HG03439 (cell line): ENCODE measurements at regions not wholly inside any gene's neighbourhood (a gene's known extent, or its start where the extent isn't known, plus 50 kb on each side); places are given as distances from the start of the nearest gene placed in this dataset.

ENCODE experiments used
- ATAC-seq: cut with Tn5 transposase; IDR thresholded peaks from one replicate; pipeline ENCODE4 v1.9.1; 2021; ENCODE audit warnings: mild to moderate bottlenecking, moderate library complexity; ENCODE audit not compliant: unreplicated experiment

DNA sequence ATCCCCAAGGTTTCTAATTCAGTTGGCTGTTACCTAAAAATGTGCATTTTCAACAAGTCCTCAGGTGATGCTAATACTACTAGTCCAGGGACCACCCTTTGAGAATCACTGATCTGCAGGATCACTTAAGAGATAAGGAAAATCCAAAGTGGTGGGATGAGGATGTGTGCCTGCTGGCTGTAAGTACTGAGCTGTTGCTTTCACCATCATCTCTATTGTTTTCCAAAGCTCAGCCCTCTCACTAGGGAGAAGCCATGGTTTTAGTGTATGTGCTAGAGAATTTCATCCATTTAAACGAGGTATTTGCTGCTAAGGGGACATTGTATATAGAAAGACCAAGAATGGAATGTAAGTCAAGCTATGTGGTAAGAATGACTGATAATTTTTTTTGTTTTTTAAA lies 202.3 kb downstream of the KIF21A start:
- no peak for ATAC-seq

DNA sequence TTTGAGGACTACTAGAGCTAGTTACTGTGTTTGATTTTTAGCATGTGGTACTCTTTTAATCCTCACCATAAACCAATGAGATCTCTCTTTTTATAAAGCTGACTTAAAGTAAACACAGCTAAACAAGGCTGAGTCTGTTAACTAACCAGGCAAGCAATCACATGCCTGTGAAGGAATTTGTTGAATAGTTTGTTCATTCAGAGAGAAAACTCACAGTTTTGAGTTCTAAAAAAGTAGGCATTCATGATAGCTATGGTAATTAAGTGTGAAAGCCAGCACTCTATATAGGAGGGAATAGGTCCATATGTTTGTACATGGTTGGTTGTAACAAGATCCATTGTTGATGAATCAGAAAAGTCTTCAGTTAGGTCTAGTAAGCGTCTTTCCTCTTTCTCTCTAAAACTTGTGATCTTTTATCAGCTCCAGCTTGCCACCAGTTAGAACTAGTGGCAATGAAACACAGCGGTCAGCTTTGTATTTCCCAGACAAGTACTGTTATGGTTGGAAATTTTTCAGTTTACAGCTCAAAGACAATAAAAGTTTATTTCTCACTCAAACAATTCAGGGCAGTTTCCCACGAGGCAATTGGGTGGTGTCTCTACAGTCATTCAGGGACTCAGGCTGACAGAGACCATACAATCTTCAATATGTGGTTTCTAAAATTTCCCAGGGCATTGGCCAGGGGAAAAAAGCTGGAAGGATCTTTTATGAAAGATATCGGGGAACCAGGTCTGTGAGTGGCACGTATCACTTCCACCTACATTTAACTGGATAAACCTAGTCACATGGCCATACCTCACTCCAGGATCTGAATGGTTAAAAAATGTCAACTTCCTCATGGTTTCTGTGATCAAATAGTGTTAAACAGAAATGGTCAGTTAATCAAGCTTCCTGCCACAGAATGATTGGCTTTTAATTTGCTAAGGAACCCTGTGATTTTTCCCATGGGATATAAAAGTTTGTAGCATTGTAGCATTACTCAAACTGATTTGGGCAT lies 203.1 kb downstream of the KIF21A start:
- ATAC-seq = no peak

DNA sequence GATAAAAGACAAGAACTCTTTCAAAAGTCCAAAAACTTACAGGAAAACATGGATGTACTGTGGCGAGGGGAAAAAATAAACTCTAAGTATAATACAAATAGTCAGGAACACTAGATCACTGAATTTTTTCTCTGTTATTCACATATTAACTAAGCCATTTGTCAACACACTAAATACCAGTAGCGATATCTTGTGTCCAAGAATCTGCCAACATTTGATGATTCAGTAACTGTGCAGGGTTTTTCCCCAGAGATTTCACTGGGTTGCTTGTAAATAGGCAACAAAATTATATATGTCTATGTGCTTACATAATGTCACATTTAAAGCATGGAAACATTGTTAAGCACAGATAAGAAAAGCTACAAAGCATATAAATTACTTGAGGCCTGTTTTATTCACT lies 205.9 kb downstream of the KIF21A start:
- ATAC-seq = no peak

DNA sequence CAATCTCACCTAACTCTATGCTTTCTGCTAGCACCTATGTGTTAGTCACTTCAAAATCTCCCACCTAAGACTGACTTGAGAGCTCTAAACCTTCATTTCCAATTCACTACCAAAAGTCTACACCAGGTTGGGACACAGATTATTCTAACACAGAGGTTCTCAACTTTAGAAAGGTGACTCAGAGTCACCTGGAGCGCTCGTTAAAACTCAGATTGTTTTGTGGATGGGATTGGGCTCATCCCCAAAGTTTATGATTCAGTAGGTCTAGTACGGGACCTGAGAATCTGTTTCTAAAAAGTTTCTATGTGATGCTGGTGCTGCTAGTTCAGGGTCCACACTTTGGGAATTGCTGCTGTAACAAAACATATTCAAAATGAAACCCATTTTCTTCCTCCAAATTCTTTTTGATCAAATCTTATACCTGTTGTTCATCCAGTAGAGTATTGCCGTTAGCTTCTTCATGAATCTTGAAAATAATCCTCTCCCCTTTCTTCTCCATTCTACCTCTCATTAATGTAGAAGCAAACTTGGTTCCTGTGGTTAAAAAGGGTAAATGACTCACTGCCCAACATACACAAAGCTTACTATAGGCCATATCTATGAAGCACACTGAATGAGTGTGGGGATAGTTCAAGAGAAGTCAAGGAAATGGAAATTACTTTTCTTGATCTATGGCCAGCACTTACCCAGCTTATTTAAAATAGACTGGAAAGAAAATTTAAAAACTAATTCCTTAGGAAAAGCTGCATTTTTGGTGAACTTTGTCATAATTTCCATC lies 206.7 kb downstream of the KIF21A start:
- ATAC-seq = no peak

DNA sequence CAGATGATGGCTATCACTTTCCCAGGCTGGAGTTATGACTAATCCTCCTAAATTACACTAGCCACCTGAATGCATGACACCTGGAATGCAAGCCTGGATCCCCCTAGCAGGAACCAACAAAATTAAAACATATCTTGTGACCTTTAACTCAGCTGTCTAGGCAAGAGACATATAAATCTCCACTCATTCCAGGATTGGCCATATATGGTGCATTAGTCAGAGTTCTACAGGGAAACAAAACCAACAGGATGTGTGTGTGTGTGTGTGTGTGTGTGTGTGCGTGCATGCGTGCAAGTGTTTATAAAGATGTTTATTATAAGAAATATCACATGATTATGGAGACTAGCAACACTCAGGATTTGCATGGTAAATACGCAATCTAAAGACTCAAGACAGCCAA lies 212.8 kb downstream of the KIF21A start:
- no peak for ATAC-seq

DNA sequence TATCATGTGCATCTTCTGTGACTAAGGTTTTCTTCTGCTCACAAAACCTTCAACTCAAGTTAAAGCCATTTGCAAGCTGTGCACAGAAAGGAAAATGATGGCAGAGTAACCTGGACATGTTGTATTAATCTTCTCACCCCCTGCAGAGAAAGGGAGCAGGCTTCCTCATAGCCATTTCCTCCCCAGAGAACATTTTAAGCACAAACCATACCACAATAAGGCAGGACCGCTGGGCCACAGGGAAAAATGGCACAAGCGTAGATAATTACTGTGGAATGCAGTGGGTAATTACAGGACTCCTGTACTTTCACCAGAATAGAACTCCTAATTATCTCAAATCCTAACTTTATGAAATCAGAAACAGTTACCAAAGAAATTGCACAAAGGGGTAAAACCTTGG lies 215.7 kb downstream of the KIF21A start:
- ATAC-seq = no peak

DNA sequence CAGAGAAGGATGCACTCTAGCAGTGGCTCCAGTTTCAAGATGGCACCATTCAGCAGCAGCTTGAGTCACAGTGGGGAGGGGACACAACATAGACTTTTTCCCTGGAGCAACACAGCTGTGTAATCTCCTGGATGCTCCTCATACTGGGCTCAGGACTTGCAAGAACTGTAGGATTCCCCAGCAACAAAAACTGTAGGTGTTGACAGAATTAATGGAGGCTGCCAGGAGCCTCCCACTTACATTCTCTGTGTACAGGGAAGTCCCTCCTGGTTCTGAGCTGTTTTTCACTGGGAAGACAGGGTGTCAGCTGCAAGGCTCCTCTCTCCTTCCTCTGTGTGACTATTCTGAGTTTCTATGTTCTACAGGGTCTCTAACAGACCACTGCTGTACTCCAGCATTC lies 217.9 kb downstream of the KIF21A start:
- no peak for ATAC-seq

DNA sequence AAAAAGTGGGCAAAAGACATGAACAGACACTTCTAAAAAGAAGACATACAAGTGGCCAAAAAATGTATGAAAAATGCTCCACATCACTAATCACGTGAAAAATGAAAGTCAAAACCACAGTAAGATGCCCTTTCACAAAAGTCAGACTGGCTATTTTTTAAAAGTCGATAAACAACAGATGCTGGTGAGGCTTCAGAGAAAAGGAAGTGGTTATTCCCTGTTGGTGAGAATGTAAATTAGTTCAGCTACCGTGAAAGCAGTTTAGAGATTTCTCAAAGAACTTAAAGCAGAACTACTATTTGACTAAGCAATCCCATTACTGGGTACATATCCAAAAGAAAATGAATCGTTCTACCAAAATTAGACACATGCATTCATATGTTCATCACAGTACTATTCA lies 237.0 kb downstream of the KIF21A start:
- ATAC-seq = no peak

DNA sequence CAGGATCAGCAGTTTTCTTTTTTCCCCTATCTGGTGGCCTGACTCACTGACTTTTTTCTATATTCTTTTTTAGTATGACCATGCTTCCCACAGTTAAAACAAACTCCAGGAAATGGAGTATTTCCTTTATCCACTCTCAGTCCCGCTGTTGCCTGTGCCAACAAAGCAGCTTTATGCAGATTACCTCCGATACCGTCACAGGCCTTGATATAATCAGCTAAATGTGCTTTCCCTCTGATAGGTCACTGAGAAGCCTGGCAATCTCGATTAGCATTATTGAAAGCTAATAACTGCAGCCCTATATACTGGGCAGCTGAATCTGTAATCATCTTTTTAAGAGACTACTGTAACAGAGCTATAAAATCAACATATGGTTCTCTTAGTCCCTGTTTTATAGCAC lies 243.6 kb downstream of the KIF21A start:
- no peak for ATAC-seq

DNA sequence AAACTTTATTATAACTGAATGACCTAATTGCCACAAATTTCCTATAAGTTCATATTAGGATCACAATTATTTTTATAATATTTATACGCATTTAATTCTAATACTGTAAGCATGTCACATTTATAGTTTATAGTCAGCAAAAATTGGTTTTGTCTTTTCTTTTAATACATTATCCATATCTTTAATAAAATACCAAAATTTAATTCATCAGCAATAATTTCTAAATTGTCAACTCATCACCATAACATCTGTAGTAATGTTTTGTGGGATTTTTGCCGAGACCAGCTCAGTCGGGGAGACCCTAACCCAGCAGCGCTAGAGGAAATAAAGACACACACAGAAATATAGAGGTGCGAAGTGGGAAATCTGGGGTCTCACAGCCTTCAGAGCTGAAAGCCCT lies 254.2 kb downstream of the KIF21A start:
- no peak for ATAC-seq

DNA sequence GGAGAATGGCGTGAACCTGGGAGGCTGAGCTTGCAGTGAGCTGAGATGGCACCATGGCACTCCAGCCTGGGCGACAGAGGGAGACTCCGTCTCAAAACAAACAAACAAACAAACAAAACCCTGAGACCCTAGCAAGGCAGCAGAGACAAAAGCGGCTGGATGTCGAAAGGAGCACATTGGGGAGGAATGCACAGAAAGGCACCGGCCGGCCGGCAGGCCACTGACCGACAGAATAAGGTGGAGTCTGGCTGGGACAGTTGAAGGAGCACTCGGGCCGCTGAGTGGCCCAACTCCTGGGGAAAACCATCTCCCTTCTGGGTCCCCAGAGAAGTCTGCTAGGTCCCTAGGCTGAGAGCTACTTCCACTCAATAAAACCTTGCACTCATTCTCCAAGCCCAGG lies 256.2 kb downstream of the KIF21A start:
- no peak for ATAC-seq

DNA sequence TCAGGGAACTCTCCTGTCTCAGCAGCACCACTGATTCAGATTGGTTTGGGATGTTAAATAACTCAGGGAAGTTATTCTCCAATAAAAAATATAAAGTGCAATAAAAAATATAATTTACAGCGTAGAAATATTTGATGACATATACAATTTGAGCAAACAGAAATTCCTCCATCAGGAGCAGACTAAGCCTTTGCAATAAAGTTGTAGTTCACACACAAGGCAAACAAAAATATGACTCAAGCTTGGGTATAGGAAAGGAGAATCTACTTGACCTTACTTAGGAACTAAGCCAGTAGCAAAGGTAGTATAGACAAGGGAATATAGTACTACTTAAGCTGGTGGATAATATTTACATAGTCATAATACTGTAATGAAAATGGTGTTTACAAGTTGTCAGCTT lies 264.1 kb downstream of the KIF21A start:
- ATAC-seq = no peak

DNA sequence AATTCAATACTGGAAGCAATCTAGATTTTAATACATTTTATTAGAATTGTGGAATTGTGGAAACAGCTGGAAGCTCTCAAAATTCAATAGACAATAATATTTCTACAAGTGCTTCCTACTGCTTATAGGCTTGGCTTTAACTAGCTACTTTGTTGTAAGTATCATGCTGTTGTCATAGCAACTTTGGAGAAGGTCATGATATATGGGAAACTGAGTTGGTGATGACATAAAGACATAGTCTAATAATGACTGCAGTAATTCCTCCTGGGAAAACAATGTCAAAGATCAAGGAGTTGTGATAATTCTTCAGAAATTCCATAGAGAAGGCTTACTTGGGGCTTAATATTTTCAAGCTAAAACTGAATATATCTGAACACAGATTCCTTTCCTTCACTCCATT lies 266.6 kb downstream of the KIF21A start:
- no peak for ATAC-seq

DNA sequence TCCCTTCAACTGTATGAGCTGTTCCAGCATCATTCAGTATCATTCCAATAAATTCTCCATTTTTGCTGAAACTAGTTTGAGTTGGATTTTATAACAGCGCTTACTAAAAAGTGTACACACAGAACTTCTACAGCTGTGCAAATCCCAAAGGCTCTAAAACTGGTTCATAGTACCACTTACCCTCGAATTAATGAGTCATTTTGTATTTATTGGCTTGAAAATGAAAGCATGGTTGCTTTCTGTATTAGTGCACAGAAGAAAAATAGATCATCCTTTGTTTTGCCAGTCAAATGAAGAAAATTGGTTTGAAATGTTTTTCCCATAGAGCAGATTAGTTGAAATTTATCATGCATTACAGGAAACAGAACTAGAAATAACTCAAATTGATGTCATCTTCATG lies 268.3 kb upstream of the CPNE8 start:
- ATAC-seq = no peak

DNA sequence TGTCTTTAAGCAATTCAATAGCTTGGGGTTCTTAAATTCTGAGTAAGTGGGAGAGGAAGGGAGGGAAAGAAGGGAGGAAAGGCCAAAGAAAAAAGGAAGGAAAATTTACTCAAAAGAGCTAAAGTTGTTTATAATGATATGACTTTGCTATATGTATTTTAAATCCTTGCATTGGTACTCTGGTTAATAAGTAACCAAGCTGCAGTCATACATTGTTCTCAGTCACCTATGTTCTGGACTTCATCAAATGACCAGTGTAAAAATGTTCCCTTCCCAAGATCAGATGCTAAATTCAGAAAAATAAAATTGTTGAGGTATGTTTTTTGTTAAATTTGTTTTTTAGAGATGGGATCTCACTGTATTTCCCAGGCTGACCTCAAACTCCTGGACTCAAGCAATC lies 259.9 kb upstream of the CPNE8 start:
- ATAC-seq = no peak

DNA sequence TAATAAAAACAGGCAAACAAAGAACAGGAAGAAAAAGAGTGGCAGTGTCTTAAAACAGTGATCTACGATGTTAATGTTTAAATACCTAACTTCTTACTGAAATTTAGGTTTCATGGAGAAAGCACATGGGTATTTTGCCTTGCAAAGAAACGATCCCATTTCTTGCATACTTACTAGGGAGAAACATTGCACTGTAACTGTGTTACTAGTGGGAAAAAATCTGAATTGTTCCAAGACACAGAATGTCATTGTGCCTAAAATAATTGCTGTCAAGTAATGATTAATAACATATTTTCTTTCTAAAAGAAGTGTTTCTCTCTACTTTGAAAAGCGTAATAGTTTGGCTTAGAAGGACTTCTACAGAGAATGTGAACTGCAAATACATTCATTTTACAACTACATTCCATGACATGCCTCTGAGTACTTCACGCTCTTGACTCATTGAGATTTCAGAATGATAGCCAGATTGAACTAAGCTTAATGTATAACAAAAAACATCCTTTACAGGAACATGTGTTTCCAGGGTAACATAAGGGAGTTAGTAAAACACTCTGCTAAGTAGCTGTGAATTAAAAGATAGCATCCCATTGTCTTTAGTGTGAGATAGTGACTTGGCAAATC lies 256.2 kb upstream of the CPNE8 start:
- no peak for ATAC-seq

DNA sequence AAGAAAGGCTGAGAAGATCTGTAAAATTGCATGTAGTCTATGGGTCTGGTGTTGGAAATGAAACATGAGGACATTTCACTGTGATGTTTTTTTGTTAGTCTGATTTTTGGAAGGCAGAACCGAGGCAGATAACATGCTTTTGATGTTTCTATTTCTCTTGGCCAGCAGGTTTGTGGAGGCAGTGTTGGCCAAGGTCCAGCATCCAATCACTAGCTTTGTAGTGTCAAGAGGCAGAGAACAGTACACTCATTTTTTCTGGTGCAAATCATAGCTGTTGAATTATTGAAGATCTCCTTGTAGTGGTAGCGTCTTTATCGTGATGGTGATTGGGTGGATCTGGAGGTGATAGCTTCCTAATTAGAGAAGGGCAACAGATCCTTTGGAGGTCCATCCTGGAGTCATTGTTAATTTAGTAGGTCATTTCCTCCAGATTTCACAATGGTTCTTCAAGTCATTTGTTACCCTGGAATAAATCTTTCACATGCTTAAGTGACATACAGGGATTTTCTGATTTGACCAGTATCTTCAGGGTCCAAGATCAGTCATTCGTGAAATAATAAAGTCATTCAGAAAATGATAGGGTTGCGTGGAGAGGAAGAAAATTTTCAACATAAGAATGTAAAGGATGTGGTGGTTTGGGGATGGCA lies 252.4 kb upstream of the CPNE8 start:
- no peak for ATAC-seq

DNA sequence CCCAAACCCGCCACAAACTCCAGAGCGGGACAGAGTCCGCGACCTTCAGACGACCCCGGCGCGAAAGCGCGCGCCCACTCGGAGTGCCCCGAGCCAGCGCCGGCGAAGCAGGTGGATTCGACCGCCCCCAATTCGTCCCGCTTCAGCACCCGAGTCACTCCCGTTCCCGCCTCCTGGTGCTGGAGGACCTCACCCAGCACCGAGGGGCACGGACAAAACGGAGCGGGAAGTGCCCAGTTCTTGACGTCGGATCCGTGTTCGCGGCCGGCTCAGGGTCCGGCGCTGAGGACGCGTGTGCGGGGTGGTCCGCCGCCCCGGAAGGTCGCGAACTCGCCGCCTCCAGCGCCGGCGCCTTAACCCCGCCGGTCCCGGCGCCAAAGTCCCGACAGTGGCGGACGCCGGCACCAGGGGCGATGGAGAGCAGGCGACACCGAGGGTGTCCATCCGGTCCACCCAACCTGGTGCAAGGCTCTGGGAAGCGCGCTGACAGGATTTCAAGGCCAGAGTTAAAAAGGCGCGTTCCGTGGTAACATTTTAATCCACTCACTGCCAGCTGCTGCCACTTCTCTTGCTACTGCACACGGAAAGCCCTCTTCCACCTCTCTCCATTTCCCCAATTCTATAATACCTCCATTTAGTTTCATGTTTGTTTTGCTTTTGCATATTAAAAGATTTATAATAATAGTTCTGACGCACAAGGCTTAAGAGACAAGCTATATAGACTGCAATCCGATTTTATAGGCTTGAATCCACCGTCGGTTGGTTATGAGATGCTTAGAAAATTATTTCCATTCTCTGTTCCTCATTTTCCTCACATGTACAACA lies 240.0 kb upstream of the CPNE8 start:
- ATAC-seq = no peak

DNA sequence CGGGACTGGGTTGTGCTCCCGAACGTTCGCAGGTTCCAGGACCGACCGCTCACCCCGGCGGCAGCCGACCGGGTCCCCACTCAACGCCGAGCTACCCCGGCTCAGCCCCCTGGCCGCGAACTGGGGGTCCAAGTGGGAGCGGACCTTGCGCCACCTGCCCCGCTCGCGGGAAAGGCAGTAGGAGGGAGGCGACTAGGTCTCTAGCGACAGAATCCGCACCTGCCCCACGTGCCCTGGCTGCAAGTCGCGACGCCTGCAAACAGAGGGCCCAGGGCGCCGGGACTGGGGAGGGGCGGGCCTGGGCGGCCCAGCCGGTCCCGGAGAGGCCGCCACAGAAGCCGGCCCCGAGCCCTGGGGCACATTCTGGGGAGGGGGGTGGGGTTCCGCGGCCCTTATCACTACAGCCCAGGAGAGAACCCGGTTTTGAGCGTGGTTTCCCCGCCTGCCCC lies 239.2 kb upstream of the CPNE8 start:
- ATAC-seq = no peak

DNA sequence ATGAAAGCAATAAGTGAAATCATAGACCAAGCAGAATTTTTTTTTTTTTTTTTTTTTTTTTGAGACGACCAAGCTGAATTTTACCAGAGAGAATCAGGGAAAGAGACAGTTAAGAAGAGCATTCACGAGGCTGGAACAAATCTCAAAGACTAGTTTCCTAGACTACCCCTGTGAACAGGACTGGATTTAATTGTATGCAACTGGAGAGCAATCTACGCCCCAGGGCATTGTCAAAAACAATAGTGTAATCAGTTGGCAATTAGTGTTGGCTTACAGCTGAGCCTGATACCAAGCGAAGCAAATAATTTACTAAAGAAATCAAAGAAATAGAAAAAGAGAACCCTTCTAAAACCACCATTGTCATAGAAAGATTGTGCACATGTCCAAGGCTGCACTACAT lies 232.9 kb upstream of the CPNE8 start:
- no peak for ATAC-seq
